ENCODE measurements at regions not wholly inside any gene's neighbourhood (a gene's known extent, or its start where the extent isn't known, plus 50 kb on each side); places are given as distances from the start of the nearest gene placed in this dataset.
"Not testable (repeated sequence)": the region's sequence is repeated elsewhere in the genome, so short reads cannot be mapped to it uniquely, and the experiment has no call there.

GRCh38 chr1:230568676-230569075 lies 73.6 kb upstream of the COG2 start:
- no peak for TF ChIP-seq ZFX (IDR thresholded peaks at IDR 0.05)
- TF ChIP-seq, protein P1, sequence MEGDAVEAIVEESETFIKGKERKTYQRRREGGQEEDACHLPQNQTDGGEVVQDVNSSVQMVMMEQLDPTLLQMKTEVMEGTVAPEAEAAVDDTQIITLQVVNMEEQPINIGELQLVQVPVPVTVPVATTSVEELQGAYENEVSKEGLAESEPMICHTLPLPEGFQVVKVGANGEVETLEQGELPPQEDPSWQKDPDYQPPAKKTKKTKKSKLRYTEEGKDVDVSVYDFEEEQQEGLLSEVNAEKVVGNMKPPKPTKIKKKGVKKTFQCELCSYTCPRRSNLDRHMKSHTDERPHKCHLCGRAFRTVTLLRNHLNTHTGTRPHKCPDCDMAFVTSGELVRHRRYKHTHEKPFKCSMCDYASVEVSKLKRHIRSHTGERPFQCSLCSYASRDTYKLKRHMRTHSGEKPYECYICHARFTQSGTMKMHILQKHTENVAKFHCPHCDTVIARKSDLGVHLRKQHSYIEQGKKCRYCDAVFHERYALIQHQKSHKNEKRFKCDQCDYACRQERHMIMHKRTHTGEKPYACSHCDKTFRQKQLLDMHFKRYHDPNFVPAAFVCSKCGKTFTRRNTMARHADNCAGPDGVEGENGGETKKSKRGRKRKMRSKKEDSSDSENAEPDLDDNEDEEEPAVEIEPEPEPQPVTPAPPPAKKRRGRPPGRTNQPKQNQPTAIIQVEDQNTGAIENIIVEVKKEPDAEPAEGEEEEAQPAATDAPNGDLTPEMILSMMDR (conservative IDR thresholded peaks at IDR 0.05), result no peak

GRCh38 chr1:230568008-230568407 lies 74.3 kb upstream of the COG2 start:
- no peak overlapping the region for H3K27ac ChIP-seq
- TF ChIP-seq ZFX (IDR thresholded peaks at IDR 0.05), result no peak
- TF ChIP-seq, protein P1 (conservative IDR thresholded peaks at IDR 0.05), result peak; percentile 44

More at GRCh38 chr1:230568676-230569075, 73.6 kb upstream of the COG2 start:
- H3K27ac ChIP-seq, result no peak overlapping the region

GRCh38 chr1:230567221-230567575 lies 75.1 kb upstream of the COG2 start:
- no peak for TF ChIP-seq ZFX (IDR thresholded peaks at IDR 0.05)
- no peak overlapping the region for H3K27ac ChIP-seq

GRCh38 chr1:230566532-230567220 lies 75.6 kb upstream of the COG2 start:
- H3K27ac ChIP-seq, result not testable (repeated sequence)

GRCh38 chr1:230565141-230565540 lies 77.1 kb upstream of the COG2 start:
- TF ChIP-seq, protein P1 (conservative IDR thresholded peaks at IDR 0.05), result no peak
- TF ChIP-seq ZFX (IDR thresholded peaks at IDR 0.05), result no peak
- H3K27ac ChIP-seq, result no peak overlapping the region

DNA sequence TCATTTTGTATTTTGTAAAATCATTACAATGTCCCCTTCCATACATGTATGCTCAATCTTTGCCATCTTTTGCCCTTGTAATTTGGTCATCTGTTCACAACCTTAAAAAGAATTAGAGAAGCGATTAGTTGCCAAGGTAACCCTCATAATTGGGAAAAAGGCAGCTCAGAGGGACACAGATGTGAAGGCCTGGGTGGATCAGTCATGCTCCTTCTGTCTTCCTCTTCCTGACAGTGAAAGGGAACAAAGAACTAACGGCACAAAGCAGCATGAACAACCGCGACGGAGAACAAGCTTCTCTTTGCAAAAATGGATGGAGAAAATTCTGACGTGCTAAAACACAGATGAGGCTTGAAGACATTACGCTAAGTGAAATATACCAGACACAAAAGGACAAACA lies 78.7 kb upstream of the COG2 start:
- H3K27ac ChIP-seq, result no peak overlapping the region
- no peak for TF ChIP-seq ZFX (IDR thresholded peaks at IDR 0.05)
- TF ChIP-seq, protein P1 (conservative IDR thresholded peaks at IDR 0.05), result no peak

DNA sequence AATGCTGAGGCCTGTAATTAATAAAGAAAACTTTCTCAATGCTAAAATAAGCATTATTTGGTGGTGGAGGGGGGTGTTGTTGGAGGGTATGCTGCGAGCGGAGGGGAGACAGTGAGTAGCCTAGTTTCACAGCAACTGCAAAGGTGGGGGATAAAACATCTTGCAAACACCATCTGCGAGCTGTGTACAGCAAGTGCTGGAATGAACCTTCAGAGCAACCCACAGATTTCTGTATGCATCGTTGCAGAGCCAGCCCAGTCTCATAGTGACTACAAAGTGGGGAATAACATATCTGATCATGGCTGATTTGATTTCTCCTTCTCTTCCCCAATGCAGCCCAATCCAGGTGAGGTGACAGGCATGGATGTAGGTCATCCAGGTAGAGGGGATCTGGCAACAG lies 80.7 kb upstream of the COG2 start:
- TF ChIP-seq ZFX (IDR thresholded peaks at IDR 0.05), result no peak
- TF ChIP-seq, protein P1 (conservative IDR thresholded peaks at IDR 0.05), result no peak
- H3K27ac ChIP-seq, result no peak overlapping the region

GRCh38 chr1:230558324-230558723 lies 84.0 kb upstream of the COG2 start:
- H3K27ac ChIP-seq, result no peak overlapping the region
- TF ChIP-seq, protein P1 (conservative IDR thresholded peaks at IDR 0.05), result no peak
- no peak for TF ChIP-seq ZFX (IDR thresholded peaks at IDR 0.05)
